K562 (cell line): ENCODE measurements at regions not wholly inside any gene's neighbourhood (a gene's known extent, or its start where the extent isn't known, plus 50 kb on each side); places are given as distances from the start of the nearest gene placed in this dataset.

Experiments
- ATAC-seq: fragments of 200-7000 bp; cut with Tn5 transposase; 3 replicates; pipeline ENCODE4 v1.9.1; 2020; ENCODE audit warnings: moderate library complexity
- BruUV-seq: library from RNA; stranded (reverse); fragments of 400-500 nt; replicated peaks from 2 replicates; lab custom pipeline; 2021; lab: Mats Ljungman, UMichigan
- CTCF ChIA-PET: fragments of 300-600 bp; formaldehyde crosslinking; extraction: SDS; loops from one replicate; lab custom pipeline; 2021; ENCODE audit warnings: low intra/inter-chr PET ratio; lab: Yijun Ruan, JAX
- POLR2A ChIA-PET: fragments of 300-600, 350-650 bp; sonication (Branson Sonifier 250); formaldehyde crosslinking; extraction: SDS; loops from one replicate; lab custom pipeline; 2021; ENCODE audit warnings: antibody characterized with exemption, inconsistent platforms; lab: Yijun Ruan, JAX
- DNase-seq, 4 experiments: peaks; one replicate each; pipeline versions ENCODE4 v3.0.0 to v3.0.0-alpha.2; 2011 to 2018; ENCODE audit warnings: low spot score in 3 of 4, mixed read lengths in 3 of 4; ENCODE audit errors: extremely low read depth in 1 of 4
- FAIRE-seq: peaks from 2 replicates; lab custom pipeline; 2011; peaks lifted over from hg19 to GRCh38; lab: Jason Lieb, UNC
- H2AFZ ChIP-seq: 2 replicates; pipeline ENCODE4 v1.6.0; 2011; ENCODE audit warnings: low read depth, low read length, control low read depth, inconsistent platforms
- H3K27ac ChIP-seq: fragments of 200-600 bp; 3 replicates; pipeline ENCODE4 v1.8.0; 2011; ENCODE audit warnings: low read depth, mild to moderate bottlenecking, control low read depth, inconsistent platforms, low read length, moderate library complexity, mixed read lengths; ENCODE audit errors: extremely low read depth
- H3K27me3 ChIP-seq, 2 experiments: fragments of 300-600 bp in 1 of 2; 2 replicates in 1 of 2; 3 replicates in 1 of 2; pipeline versions ENCODE4 v1.6.0 to v1.8.0; 2011; ENCODE audit warnings: inconsistent platforms in 2 of 2, low read length in 2 of 2, mild to moderate bottlenecking in 1 of 2, mixed read lengths in 1 of 2, moderate library complexity in 1 of 2; ENCODE audit not compliant: control insufficient read depth in 2 of 2, insufficient read depth in 2 of 2
- H3K36me3 ChIP-seq: fragments of 300-600 bp; 3 replicates; pipeline ENCODE4 v1.8.0; 2011; ENCODE audit warnings: mild to moderate bottlenecking, low read length, inconsistent platforms; ENCODE audit not compliant: control insufficient read depth, insufficient read depth
- H3K4me1 ChIP-seq, 2 experiments: fragments of 200-600 bp in 1 of 2; replicated peaks in 1 of 2; 2 replicates in 1 of 2; 3 replicates in 1 of 2; pipeline versions ENCODE4 v1.5.1 to v1.8.0; 2011; ENCODE audit warnings: inconsistent platforms in 2 of 2, low read length in 2 of 2, mild to moderate bottlenecking in 1 of 2, mixed read lengths in 1 of 2, moderate library complexity in 1 of 2; ENCODE audit not compliant: control insufficient read depth in 2 of 2, insufficient read depth in 2 of 2
- H3K4me2 ChIP-seq: 2 replicates; pipeline ENCODE4 v1.6.1; 2011; ENCODE audit warnings: low read length, control low read depth, inconsistent platforms, mixed read lengths; ENCODE audit not compliant: insufficient read depth
- H3K4me3 ChIP-seq: fragments of 200-600 bp; sonication (generic), shearing (Covaris generic); 2 replicates; pipeline ENCODE4 v1.5.1; 2016; ENCODE audit warnings: control low read depth, inconsistent platforms
- H3K79me2 ChIP-seq: fragments of 200-600 bp; 3 replicates; pipeline ENCODE4 v1.8.0; 2011; ENCODE audit warnings: low read length, inconsistent platforms; ENCODE audit not compliant: control insufficient read depth, insufficient read depth
- H3K9ac ChIP-seq, 2 experiments: 2 replicates each; pipeline versions ENCODE4 v1.6.0 to v1.6.1; 2011; ENCODE audit warnings: low read depth in 2 of 2, low read length in 2 of 2, control low read depth in 1 of 2, inconsistent platforms in 1 of 2, mild to moderate bottlenecking in 1 of 2, mixed read lengths in 1 of 2; ENCODE audit not compliant: insufficient read depth in 1 of 2
- H3K9me1 ChIP-seq: one replicate; pipeline ENCODE4 v1.6.0; 2011; ENCODE audit warnings: inconsistent platforms, mild to moderate bottlenecking, low read length, moderate library complexity; ENCODE audit not compliant: control insufficient read depth, insufficient read depth
- H3K9me3 ChIP-seq: replicated peaks from 2 replicates; pipeline ENCODE4 v1.5.1; 2011; ENCODE audit warnings: low read depth, low read length, inconsistent platforms; ENCODE audit not compliant: control insufficient read depth, insufficient read depth
- H4K20me1 ChIP-seq: replicated peaks from 2 replicates; pipeline ENCODE4 v1.6.1; 2011; ENCODE audit warnings: low read length, inconsistent platforms, mixed read lengths; ENCODE audit not compliant: control insufficient read depth, insufficient read depth
- ARHGAP35 ChIP-seq: fragments of 450-650 bp; IDR thresholded peaks from 2 replicates; pipeline ENCODE4 v1.6.1; 2018; ENCODE audit not compliant: partially characterized antibody
- CBX2 ChIP-seq: fragments of 200-600 bp; sonication (generic); IDR thresholded peaks from one replicate; pipeline ENCODE4 v1.6.1; 2012; ENCODE audit warnings: mild to moderate bottlenecking, low read length, inconsistent platforms; ENCODE audit not compliant: insufficient read depth, poor library complexity, severe bottlenecking
- ETS2 ChIP-seq: IDR thresholded peaks from 2 replicates; pipeline ENCODE4 v1.6.1; 2016; ENCODE audit warnings: borderline replicate concordance, missing genetic modification characterization, mild to moderate bottlenecking, moderate library complexity, missing compliant biosample characterization; ENCODE audit not compliant: poor library complexity, severe bottlenecking
- FOS ChIP-seq: IDR thresholded peaks from 3 replicates; pipeline ENCODE4 v1.6.1; 2011; ENCODE audit not compliant: insufficient read length; ENCODE audit errors: extremely low read depth
- FOXK1 ChIP-seq: sonication (generic); formaldehyde crosslinking; IDR thresholded peaks from 2 replicates; pipeline ENCODE4 v1.8.0; 2022; ENCODE audit warnings: missing genetic modification reagents, mild to moderate bottlenecking, borderline replicate concordance
- MCM3 ChIP-seq: fragments of 450-650 bp; IDR thresholded peaks from 2 replicates; pipeline ENCODE4 v1.6.1; 2016
- MTF1 ChIP-seq: fragments of 250-450 bp; sonication (Bioruptor Pico); IDR thresholded peaks from 2 replicates; pipeline ENCODE4 v1.9.0; 2021; ENCODE audit warnings: moderate library complexity, mild to moderate bottlenecking, inconsistent platforms, borderline replicate concordance
- SREBF2 ChIP-seq: sonication (generic); formaldehyde crosslinking; IDR thresholded peaks from 2 replicates; pipeline ENCODE4 v1.4.0; 2020; ENCODE audit warnings: mild to moderate bottlenecking, missing genetic modification reagents
- STAG1 ChIP-seq: sonication (generic); formaldehyde crosslinking; IDR thresholded peaks from 2 replicates; pipeline ENCODE4 v1.5.0; 2020; ENCODE audit warnings: missing genetic modification reagents, borderline replicate concordance
- SUPT5H ChIP-seq: fragments of 450-650 bp; IDR thresholded peaks from 2 replicates; pipeline ENCODE4 v1.6.1; 2016
- UBTF ChIP-seq, 2 experiments: IDR thresholded peaks; 2 replicates each; pipeline ENCODE4 v1.6.1; 2012; ENCODE audit warnings: improper control_type of control experiment in 2 of 2, low read depth in 2 of 2, low read length in 2 of 2, borderline replicate concordance in 1 of 2
- YBX1 ChIP-seq: fragments of 450-650 bp; IDR thresholded peaks from 2 replicates; pipeline ENCODE4 v1.7.1; 2016; ENCODE audit warnings: mild to moderate bottlenecking
- ZNF232 ChIP-seq: sonication (generic); formaldehyde crosslinking; IDR thresholded peaks from 2 replicates; pipeline ENCODE4 v1.8.0; 2022; ENCODE audit warnings: mild to moderate bottlenecking, missing genetic modification reagents
- ZNF696 ChIP-seq: fragments of 250-450 bp; sonication (Bioruptor Pico); conservative IDR thresholded peaks from 2 replicates; pipeline ENCODE4 v1.4.0; 2020; ENCODE audit warnings: mild to moderate bottlenecking, moderate library complexity
- WGBS: fragments of 100-300 bp; shearing (Covaris generic); methylation state at CpG from one replicate; pipeline ENCODE4 v1.1.6; 2016; ENCODE audit warnings: low coverage, mixed read lengths; ENCODE audit not compliant: insufficient coverage; ENCODE audit errors: missing lambda C conversion rate; 5-methylcytosine and 5-hydroxymethylcytosine counted together
- in situ Hi-C: fragments of 300-500 bp; cut with MboI; formaldehyde crosslinking; loops from 4 replicates; pipeline ENCODE4 v1.15.0; 2018; ENCODE audit warnings: inconsistent platforms, mixed read lengths
- intact Hi-C: fragments of 100-400 bp; cut with micrococcal nuclease; formaldehyde crosslinking; loops from 2 replicates; pipeline ENCODE4 v1.14.2; 2022
- TF ChIP-seq, protein P1 (sequence below): IDR thresholded peaks from 2 replicates; pipeline ENCODE4 v1.6.1; 2011; ENCODE audit not compliant: insufficient read length; ENCODE audit errors: extremely low read depth
- TF ChIP-seq, protein P2 (sequence below), 2 experiments: IDR thresholded peaks; 2 replicates each; pipeline ENCODE4 v1.6.1; 2011; ENCODE audit warnings: borderline replicate concordance in 1 of 2, control low read depth in 1 of 2, low read depth in 1 of 2, low read length in 1 of 2, mild to moderate bottlenecking in 1 of 2, mixed read lengths in 1 of 2, moderate library complexity in 1 of 2; ENCODE audit not compliant: insufficient read depth in 1 of 2, insufficient read length in 1 of 2, poor library complexity in 1 of 2, severe bottlenecking in 1 of 2; ENCODE audit errors: extremely low read depth in 1 of 2

DNA sequence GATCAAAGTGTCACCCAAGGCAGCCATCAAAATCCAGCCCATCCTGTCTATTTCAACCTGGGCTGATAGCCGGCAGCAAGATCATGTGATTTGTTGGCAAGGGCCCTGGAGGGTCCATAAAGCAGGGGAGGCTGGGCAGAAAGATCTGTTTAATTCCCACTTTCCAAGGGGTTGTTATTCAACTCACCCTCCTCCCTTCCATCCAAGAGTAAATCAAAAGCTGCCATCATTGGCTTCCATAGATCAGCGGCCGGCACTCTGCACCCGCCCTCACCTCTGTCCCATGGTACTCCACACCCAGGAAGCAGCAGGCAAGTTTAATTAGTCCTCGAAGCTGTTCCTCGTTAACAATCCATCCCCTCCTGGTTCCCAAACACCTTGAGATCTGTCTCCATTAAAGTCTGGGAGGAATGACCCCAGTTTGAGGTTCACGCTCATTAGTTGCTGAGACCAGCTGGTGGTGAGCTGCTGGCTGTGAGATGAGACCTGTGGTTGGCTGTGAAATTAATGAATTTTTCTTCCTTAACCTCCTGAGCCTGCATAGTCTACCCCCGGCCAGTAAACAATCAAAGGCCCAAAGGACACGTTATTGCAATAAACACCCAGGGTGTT is 120.6 kb upstream of the CHST15 start:
- TF ChIP-seq ARHGAP35 (no peak), YBX1 (no peak), FOXK1 (CRISPR knock-in tag) (no peak), CBX2 (no peak), FOS (no peak), STAG1 (CRISPR knock-in tag) (no peak), ZNF696 (no peak), SUPT5H (no peak), UBTF (IDR thresholded peaks at IDR 0.05; ENCODE audit: borderline replicate concordance in 1 of 2, low read depth in 2 of 2, low read length in 2 of 2) (no peak), MTF1 (no peak), ETS2 (tag) (no peak), MCM3 (no peak), SREBF2 (CRISPR knock-in tag) (no peak), ZNF232 (CRISPR knock-in tag) (no peak)
- TF ChIP-seq, protein P1, sequence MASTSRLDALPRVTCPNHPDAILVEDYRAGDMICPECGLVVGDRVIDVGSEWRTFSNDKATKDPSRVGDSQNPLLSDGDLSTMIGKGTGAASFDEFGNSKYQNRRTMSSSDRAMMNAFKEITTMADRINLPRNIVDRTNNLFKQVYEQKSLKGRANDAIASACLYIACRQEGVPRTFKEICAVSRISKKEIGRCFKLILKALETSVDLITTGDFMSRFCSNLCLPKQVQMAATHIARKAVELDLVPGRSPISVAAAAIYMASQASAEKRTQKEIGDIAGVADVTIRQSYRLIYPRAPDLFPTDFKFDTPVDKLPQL = no peak
- TF ChIP-seq, protein P2, sequence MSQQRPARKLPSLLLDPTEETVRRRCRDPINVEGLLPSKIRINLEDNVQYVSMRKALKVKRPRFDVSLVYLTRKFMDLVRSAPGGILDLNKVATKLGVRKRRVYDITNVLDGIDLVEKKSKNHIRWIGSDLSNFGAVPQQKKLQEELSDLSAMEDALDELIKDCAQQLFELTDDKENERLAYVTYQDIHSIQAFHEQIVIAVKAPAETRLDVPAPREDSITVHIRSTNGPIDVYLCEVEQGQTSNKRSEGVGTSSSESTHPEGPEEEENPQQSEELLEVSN (IDR thresholded peaks at IDR 0.05; ENCODE audit: borderline replicate concordance in 1 of 2, extremely low read depth in 1 of 2, insufficient read depth in 1 of 2, insufficient read length in 1 of 2, low read depth in 1 of 2, low read length in 1 of 2, poor library complexity in 1 of 2, severe bottlenecking in 1 of 2) = no peak
- in situ Hi-C loops = no loop called here
- Histone ChIP-seq H3K27me3 (peaks cover 0 to 28% of the 10 kb centered on the region in 2 experiments; a peak in 3 of 5 replicates), H3K27ac (no peak overlapping the region), H4K20me1 (no peaks in the 10 kb centered on the region), H3K4me1 (no peaks in the 10 kb centered on the region; a peak in 1 of 5 replicates), H3K4me2 (no peak overlapping the region), H3K4me3 (no peak overlapping the region), H3K79me2 (no peaks in the 10 kb centered on the region), H3K9me1 (no peaks in the 10 kb centered on the region), H2AFZ (no peak overlapping the region), H3K9ac (no peak overlapping the region), H3K9me3 (no peaks in the 10 kb centered on the region), H3K36me3 (no peaks in the 10 kb centered on the region)
- ATAC-seq (no peak), FAIRE-seq (no peak), DNase-seq (no peak)
- no TSS peak for BruUV-seq
- CTCF ChIA-PET = no interaction called here
- intact Hi-C loops = no loop called here
- WGBS = 2% methylated on average over 9 of the region's 9 CpGs
- POLR2A ChIA-PET = no interaction called here
